A549 (cell line): ENCODE measurements at regions not wholly inside any gene's neighbourhood (a gene's known extent, or its start where the extent isn't known, plus 50 kb on each side); places are given as distances from the start of the nearest gene placed in this dataset.

ENCODE experiments used
- ATAC-seq, 2 experiments: fragments of 200-7000 bp in 1 of 2; fragments of >200 bp in 1 of 2; cut with Nextera tagmentation in 1 of 2; cut with Tn5 transposase in 1 of 2; 3 replicates each; pipeline versions ENCODE4 v1.8.0 to v1.9.1; 2018 to 2020; ENCODE audit warnings: mild to moderate bottlenecking in 1 of 2, moderate library complexity in 1 of 2
- CTCF ChIA-PET: fragments of 300-600 bp; sonication (Branson Sonifier 250); formaldehyde crosslinking; extraction: SDS; loops from one replicate; lab custom pipeline; 2021; ENCODE audit warnings: antibody characterized with exemption, inconsistent platforms; lab: Yijun Ruan, JAX
- POLR2A ChIA-PET: fragments of 350-600 bp; formaldehyde crosslinking; extraction: SDS; loops from one replicate; lab custom pipeline; 2021; ENCODE audit warnings: antibody characterized with exemption, inconsistent platforms; lab: Yijun Ruan, JAX
- DNase-seq, 2 experiments: peaks; one replicate each; pipeline versions ENCODE4 v3.0.0 to v3.0.0-alpha.2; 2011 to 2016; ENCODE audit warnings: low read depth in 1 of 2, low spot score in 1 of 2
- FAIRE-seq: peaks from 2 replicates; lab custom pipeline; 2011; peaks lifted over from hg19 to GRCh38; lab: Jason Lieb, UNC
- H3K27ac ChIP-seq, 2 experiments: fragments of >200 bp; sonication (Bioruptor Twin); formaldehyde crosslinking; 3 replicates each; pipeline ENCODE4 v1.5.1; 2016 to 2017
- H3K4me1 ChIP-seq: fragments of >200 bp; sonication (Bioruptor Twin); formaldehyde crosslinking; 3 replicates; pipeline ENCODE4 v1.6.1; 2016
- H3K4me2 ChIP-seq: fragments of >200 bp; sonication (Bioruptor Twin); formaldehyde crosslinking; 3 replicates; pipeline ENCODE4 v1.6.1; 2016
- H3K4me3 ChIP-seq: fragments of >200 bp; sonication (Bioruptor Twin); formaldehyde crosslinking; 3 replicates; pipeline ENCODE4 v1.5.1; 2016
- H3K9me3 ChIP-seq: fragments of >200 bp; sonication (Bioruptor Twin); formaldehyde crosslinking; 3 replicates; pipeline ENCODE4 v1.6.1; 2016
- BHLHE40 ChIP-seq: IDR thresholded peaks from 2 replicates; pipeline ENCODE4 v1.6.1; 2012; ENCODE audit warnings: low read depth, low read length, inconsistent platforms
- CBX2 ChIP-seq: fragments of 200-600 bp; sonication (generic); IDR thresholded peaks from 2 replicates; pipeline ENCODE4 v1.6.1; 2016; ENCODE audit warnings: low read depth, mild to moderate bottlenecking, borderline replicate concordance
- CBX8 ChIP-seq: fragments of 200-600 bp; sonication (generic); IDR thresholded peaks from 2 replicates; pipeline ENCODE4 v1.6.1; 2016
- CEBPB ChIP-seq, 2 experiments: fragments of >200 bp in 1 of 2; sonication (Bioruptor Twin) in 1 of 2; formaldehyde crosslinking in 1 of 2; IDR thresholded peaks; 2 replicates each; pipeline ENCODE4 v1.6.1; 2012 to 2016
- CTCF ChIP-seq: fragments of >200 bp; sonication (Bioruptor Twin); formaldehyde crosslinking; IDR thresholded peaks from 3 replicates; pipeline ENCODE4 v1.5.1; 2016
- E2F6 ChIP-seq: IDR thresholded peaks from 2 replicates; pipeline ENCODE4 v1.6.1; 2012; ENCODE audit warnings: low read depth, borderline replicate concordance
- EHMT2 ChIP-seq: fragments of 200-600 bp; sonication (generic); IDR thresholded peaks from 2 replicates; pipeline ENCODE4 v1.6.1; 2016; ENCODE audit warnings: antibody characterized with exemption, low read depth, mild to moderate bottlenecking, moderate library complexity
- ELK1 ChIP-seq: fragments of 150-350 bp; IDR thresholded peaks from 2 replicates; pipeline ENCODE4 v1.6.1; 2014; ENCODE audit warnings: low read depth, mild to moderate bottlenecking, low read length
- ESRRA ChIP-seq: fragments of 150-350 bp; IDR thresholded peaks from 2 replicates; pipeline ENCODE4 v1.6.1; 2014; ENCODE audit warnings: mild to moderate bottlenecking, low read length, borderline replicate concordance
- FOSL2 ChIP-seq, 2 experiments: fragments of 450-650 bp in 1 of 2; fragments of >200 bp in 1 of 2; sonication (Bioruptor Twin) in 1 of 2; formaldehyde crosslinking; IDR thresholded peaks; 2 replicates each; pipeline versions ENCODE4 v1.5.0 to v1.6.1; 2016 to 2020; ENCODE audit warnings: mild to moderate bottlenecking in 1 of 2, moderate library complexity in 1 of 2
- FOXS1 ChIP-seq: fragments of 250-450 bp; sonication (Bioruptor Pico); IDR thresholded peaks from 2 replicates; pipeline ENCODE4 v1.5.0; 2020; ENCODE audit warnings: mild to moderate bottlenecking, moderate library complexity
- GATA3 ChIP-seq: IDR thresholded peaks from 2 replicates; pipeline ENCODE4 v1.6.1; 2012; ENCODE audit warnings: borderline replicate concordance
- HDAC2 ChIP-seq: fragments of 200-600 bp; sonication (generic); IDR thresholded peaks from 2 replicates; pipeline ENCODE4 v1.6.1; 2016
- HES2 ChIP-seq: fragments of >200 bp; sonication (Bioruptor Twin); formaldehyde crosslinking; IDR thresholded peaks from 2 replicates; pipeline ENCODE4 v1.6.1; 2016
- HEYL ChIP-seq: fragments of 250-450 bp; sonication (Bioruptor Pico); IDR thresholded peaks from 2 replicates; pipeline ENCODE4 v1.8.0; 2021; ENCODE audit warnings: mild to moderate bottlenecking, moderate library complexity
- HOXB13 ChIP-seq: fragments of 250-450 bp; sonication (Bioruptor Pico); IDR thresholded peaks from 2 replicates; pipeline ENCODE4 v1.5.0; 2020; ENCODE audit warnings: low read depth, mild to moderate bottlenecking, moderate library complexity
- JUNB ChIP-seq: fragments of >200 bp; sonication (Bioruptor Twin); formaldehyde crosslinking; IDR thresholded peaks from 2 replicates; pipeline ENCODE4 v1.6.1; 2016
- KDM5A ChIP-seq: fragments of 200-600 bp; sonication (generic); IDR thresholded peaks from 2 replicates; pipeline ENCODE4 v1.6.1; 2016; ENCODE audit warnings: antibody characterized with exemption, mild to moderate bottlenecking
- MAFK ChIP-seq: fragments of 450-650 bp; IDR thresholded peaks from 2 replicates; pipeline ENCODE4 v1.6.1; 2014; ENCODE audit not compliant: partially characterized antibody
- MAZ ChIP-seq: fragments of 150-350 bp; IDR thresholded peaks from 2 replicates; pipeline ENCODE4 v1.6.1; 2014; ENCODE audit warnings: antibody characterized with exemption, low read depth, low read length, borderline replicate concordance
- PBX3 ChIP-seq: IDR thresholded peaks from 2 replicates; pipeline ENCODE4 v1.6.1; 2012
- PHF8 ChIP-seq: fragments of 200-600 bp; sonication (generic); IDR thresholded peaks from 2 replicates; pipeline ENCODE4 v1.6.1; 2016; ENCODE audit warnings: low read depth, mild to moderate bottlenecking, antibody characterized with exemption, moderate library complexity, borderline replicate concordance
- POLR2A ChIP-seq: IDR thresholded peaks from 2 replicates; pipeline ENCODE4 v1.6.1; 2012; ENCODE audit warnings: mild to moderate bottlenecking, low read length
- POLR2AphosphoS2 ChIP-seq: conservative IDR thresholded peaks from 2 replicates; pipeline ENCODE4 v1.6.1; 2012; ENCODE audit warnings: low read length, improper control_type of control experiment, inconsistent platforms
- RAD21 ChIP-seq, 2 experiments: fragments of >200 bp in 1 of 2; sonication (Bioruptor Twin) in 1 of 2; formaldehyde crosslinking in 1 of 2; IDR thresholded peaks in 1 of 2; conservative IDR thresholded peaks in 1 of 2; 2 replicates in 1 of 2; 3 replicates in 1 of 2; pipeline ENCODE4 v1.6.1; 2012 to 2018; ENCODE audit warnings: inconsistent platforms in 1 of 2
- RNF2 ChIP-seq: fragments of 200-600 bp; sonication (generic); IDR thresholded peaks from 2 replicates; pipeline ENCODE4 v1.6.1; 2016; ENCODE audit warnings: low read depth, mild to moderate bottlenecking, antibody characterized with exemption, moderate library complexity, borderline replicate concordance
- TP53 ChIP-seq: fragments of 250-450 bp; sonication (Bioruptor Pico); IDR thresholded peaks from 2 replicates; pipeline ENCODE4 v1.5.0; 2021; ENCODE audit warnings: mild to moderate bottlenecking, moderate library complexity
- ZSCAN20 ChIP-seq: fragments of 250-450 bp; sonication (Bioruptor Pico); IDR thresholded peaks from 2 replicates; pipeline ENCODE4 v1.8.0; 2022; ENCODE audit warnings: mild to moderate bottlenecking, moderate library complexity
- WGBS: methylation state at CpG from one replicate; pipeline ENCODE4 v1.1.6; 2017; ENCODE audit errors: missing lambda C conversion rate; 5-methylcytosine and 5-hydroxymethylcytosine counted together

DNA sequence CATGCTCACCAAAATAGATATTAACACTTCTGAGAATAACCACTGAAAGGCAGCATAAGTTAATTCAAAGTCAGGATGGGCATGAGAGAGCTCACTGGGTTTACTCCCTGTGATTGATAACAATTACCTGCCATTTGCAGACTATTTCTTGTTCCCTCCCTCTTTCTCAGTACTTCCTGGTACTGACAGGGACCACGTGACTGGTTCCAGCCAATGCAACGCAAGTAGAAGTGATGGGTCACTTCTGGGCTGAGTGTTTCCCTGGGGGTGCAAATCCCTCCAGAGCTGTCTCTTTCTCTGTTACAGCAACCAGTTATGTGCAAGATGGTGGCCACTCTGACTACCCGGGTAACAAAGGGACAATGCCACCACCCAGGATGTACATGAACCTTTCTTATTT lies 118.8 kb downstream of the EFNB2 start:
- WGBS, result 83% methylated on average over 3 of the region's 3 CpGs
- FAIRE-seq, result no peak
- H3K4me3 ChIP-seq, result no peak overlapping the region
- H3K27ac ChIP-seq, result no peak overlapping the region
- POLR2A ChIA-PET, result no interaction called here
- CTCF ChIA-PET, result no interaction called here
- H3K4me1 ChIP-seq, result no peaks in the 10 kb centered on the region
- no peaks in the 10 kb centered on the region for H3K9me3 ChIP-seq
- TF ChIP-seq CBX2 (no peak), ELK1 (no peak), KDM5A (no peak), RNF2 (no peak), BHLHE40 (no peak), HOXB13 (no peak), HEYL (CRISPR knock-in tag) (no peak), ESRRA (no peak), POLR2A (no peak), CBX8 (no peak), EHMT2 (no peak), E2F6 (no peak), PHF8 (no peak), HDAC2 (no peak), HES2 (no peak), TP53 (no peak)
- DNase-seq, result no peak
- no peak for ATAC-seq
- no peak overlapping the region for H3K4me2 ChIP-seq

DNA sequence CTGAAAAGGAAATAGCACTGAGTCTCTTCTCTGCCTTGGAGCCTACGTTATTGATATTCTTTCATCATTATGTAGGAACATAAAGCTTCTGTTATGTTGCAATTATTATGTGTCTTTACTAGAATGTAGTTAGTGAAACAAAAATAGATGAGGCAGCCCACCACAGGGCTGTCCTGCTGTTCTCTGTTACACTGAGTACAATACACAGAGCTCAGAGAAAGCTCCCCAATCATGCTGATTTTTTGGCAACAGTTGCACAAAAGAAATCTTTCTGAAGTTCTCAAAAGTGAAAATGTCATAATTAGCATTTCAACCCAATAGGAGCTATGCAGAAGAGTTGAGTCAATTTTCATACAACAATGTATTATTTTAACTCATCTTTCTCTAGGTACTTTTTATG lies 119.5 kb downstream of the EFNB2 start:
- WGBS, result 17% methylated on average over 1 of the region's 1 CpG
- no peak overlapping the region for H3K4me3 ChIP-seq
- DNase-seq, result no peak
- TF ChIP-seq GATA3 (no peak), POLR2AphosphoS2 (no peak), CTCF (no peak), JUNB (no peak), FOXS1 (CRISPR knock-in tag) (no peak)
- ChIA-PET CTCF (no interaction called here), POLR2A (no interaction called here)
- no peak overlapping the region for H3K27ac ChIP-seq
- FAIRE-seq, result no peak
- H3K4me1 ChIP-seq, result no peaks in the 10 kb centered on the region
- no peak for ATAC-seq
- H3K9me3 ChIP-seq, result no peaks in the 10 kb centered on the region
- no peak overlapping the region for H3K4me2 ChIP-seq

DNA sequence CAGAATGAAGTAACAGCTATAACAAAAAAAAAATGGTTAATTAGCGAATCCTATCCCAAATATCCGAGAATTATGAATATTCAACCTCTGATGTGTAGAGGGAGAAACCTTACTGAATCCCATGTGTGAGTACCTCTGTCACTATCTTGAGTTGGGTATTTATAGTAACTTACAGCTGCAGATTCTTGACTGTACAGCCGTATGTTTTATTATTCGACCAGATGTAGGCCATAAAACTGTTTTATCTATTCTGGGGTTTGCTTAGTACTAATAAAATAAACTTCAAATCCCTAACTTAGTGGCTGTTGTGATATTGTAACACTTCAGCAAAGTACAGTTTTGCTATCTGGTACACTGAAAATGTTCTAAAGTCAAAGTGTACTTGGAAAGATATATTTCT lies 120.0 kb downstream of the EFNB2 start:
- ChIA-PET POLR2A (no interaction called here), CTCF (no interaction called here)
- DNase-seq, result no peak
- Histone ChIP-seq H3K4me3 (no peak overlapping the region), H3K27ac (no peak overlapping the region), H3K4me1 (no peaks in the 10 kb centered on the region), H3K4me2 (no peak overlapping the region), H3K9me3 (no peaks in the 10 kb centered on the region)
- no peak for TF ChIP-seq TP53
- no peak for TF ChIP-seq MAFK
- no peak for TF ChIP-seq RAD21 (conservative IDR thresholded peaks at IDR 0.05 in 1 of 2, IDR thresholded peaks at IDR 0.05 in 1 of 2)
- no peak for TF ChIP-seq EHMT2
- no peak for TF ChIP-seq HES2
- TF ChIP-seq HOXB13, result no peak
- TF ChIP-seq MAZ, result no peak
- TF ChIP-seq PBX3, result no peak
- no peak for TF ChIP-seq HDAC2
- TF ChIP-seq CEBPB (IDR thresholded peaks at IDR 0.05), result no peak
- no peak for TF ChIP-seq BHLHE40
- no peak for TF ChIP-seq ZSCAN20 (CRISPR knock-in tag)
- TF ChIP-seq FOSL2 (IDR thresholded peaks at IDR 0.05), result no peak
- TF ChIP-seq FOSL2 (CRISPR knock-in tag; IDR thresholded peaks at IDR 0.05), result no peak
- TF ChIP-seq POLR2AphosphoS2, result no peak
- no peak for FAIRE-seq
- no peak for ATAC-seq
- WGBS, result 24% methylated on average over 4 of the region's 4 CpGs
